HCT116 (cell line): ENCODE measurements at regions not wholly inside any gene's neighbourhood (a gene's known extent, or its start where the extent isn't known, plus 50 kb on each side); places are given as distances from the start of the nearest gene placed in this dataset.

Experiments used
- ATAC-seq: fragments of 200-7000 bp; cut with Tn5 transposase; 2 replicates; pipeline ENCODE4 v1.9.1; 2020; ENCODE audit warnings: mild to moderate bottlenecking, moderate library complexity
- BruUV-seq: library from RNA; stranded (reverse); fragments of 400-500 nt; replicated peaks from 2 replicates; lab custom pipeline; 2021; lab: Mats Ljungman, UMichigan
- CTCF ChIA-PET: fragments of 300-600 bp; sonication (Branson Sonifier 250); formaldehyde crosslinking; loops from one replicate; lab custom pipeline; 2021; ENCODE audit warnings: antibody characterized with exemption; lab: Charles Lee
- POLR2A ChIA-PET: fragments of 300-600, 350-600 bp; sonication (Branson Sonifier 250); formaldehyde crosslinking; loops from one replicate; lab custom pipeline; 2021; ENCODE audit warnings: antibody characterized with exemption; lab: Charles Lee
- RAD21 ChIA-PET, 2 experiments: fragments of 300-600 bp; sonication (Branson Sonifier 250); formaldehyde crosslinking; loops; one replicate each; lab custom pipeline; 2023; ENCODE audit warnings: low total read pairs in 2 of 2; ENCODE audit not compliant: uncharacterized antibody in 2 of 2, unreplicated experiment in 2 of 2, low non-redundant PET in 1 of 2; lab: Charles Lee
- DNase-seq: peaks from one replicate; pipeline ENCODE4 v3.0.0-alpha.2; 2010; ENCODE audit warnings: low read depth, low spot score
- H2AFZ ChIP-seq: fragments of 200-600 bp; shearing (Covaris generic), sonication (generic); 2 replicates; pipeline ENCODE4 v1.6.1; 2017; ENCODE audit warnings: low read depth, mixed run types, mixed read lengths, antibody characterized with exemption, low read length; ENCODE audit not compliant: poor library complexity, severe bottlenecking
- H3K27ac ChIP-seq: 2 replicates; pipeline ENCODE4 v1.5.1; 2012; ENCODE audit warnings: low read depth, low read length
- H3K27me3 ChIP-seq: fragments of 200-600 bp; sonication (generic); 2 replicates; pipeline ENCODE4 v1.6.1; 2016; ENCODE audit warnings: mixed run types, low read length, mixed read lengths; ENCODE audit not compliant: insufficient read depth
- H3K36me3 ChIP-seq, 2 experiments: fragments of 200-500 bp in 1 of 2; fragments of 200-600 bp in 1 of 2; sonication (Bioruptor generic) in 1 of 2; sonication (generic) in 1 of 2; 2 replicates each; pipeline versions ENCODE4 v1.5.1 to v1.6.1; 2014 to 2016; ENCODE audit warnings: low read length in 2 of 2, inconsistent platforms in 1 of 2, mixed read lengths in 1 of 2, mixed run types in 1 of 2; ENCODE audit not compliant: insufficient read depth in 2 of 2, control insufficient read depth in 1 of 2
- H3K4me1 ChIP-seq, 2 experiments: fragments of 200-600 bp in 1 of 2; sonication (generic) in 1 of 2; 2 replicates each; pipeline versions ENCODE4 v1.5.1 to v1.6.1; 2012 to 2017; ENCODE audit warnings: low read length in 2 of 2, inconsistent platforms in 1 of 2, mild to moderate bottlenecking in 1 of 2, mixed read lengths in 1 of 2, mixed run types in 1 of 2, moderate library complexity in 1 of 2; ENCODE audit not compliant: insufficient read depth in 2 of 2, control insufficient read depth in 1 of 2
- H3K4me2 ChIP-seq: fragments of 200-600 bp; sonication (generic); 2 replicates; pipeline ENCODE4 v1.6.1; 2017; ENCODE audit warnings: mixed run types, low read length, mixed read lengths
- H3K4me3 ChIP-seq, 2 experiments: fragments of 200-600 bp in 1 of 2; sonication (generic) in 1 of 2; replicated peaks in 1 of 2; 2 replicates each; pipeline ENCODE4 v1.5.1; 2011 to 2016; ENCODE audit warnings: low read length in 2 of 2, control low read depth in 1 of 2, low read depth in 1 of 2, mild to moderate bottlenecking in 1 of 2, mixed read lengths in 1 of 2, mixed run types in 1 of 2
- H3K79me2 ChIP-seq: fragments of 200-600 bp; sonication (generic); 2 replicates; pipeline ENCODE4 v1.6.1; 2017; ENCODE audit warnings: mild to moderate bottlenecking, mixed run types, low read length, moderate library complexity, mixed read lengths; ENCODE audit not compliant: insufficient read depth
- H3K9ac ChIP-seq: fragments of 200-600 bp; sonication (generic); 2 replicates; pipeline ENCODE4 v1.6.1; 2016; ENCODE audit warnings: low read length, mixed read lengths
- H3K9me2 ChIP-seq: fragments of 200-600 bp; sonication (generic), shearing (Covaris generic); 2 replicates; pipeline ENCODE4 v1.6.1; 2017; ENCODE audit warnings: mixed run types, mild to moderate bottlenecking, moderate library complexity; ENCODE audit not compliant: insufficient read depth
- H3K9me3 ChIP-seq, 2 experiments: fragments of 200-500 bp in 1 of 2; fragments of 200-600 bp in 1 of 2; sonication (Bioruptor generic) in 1 of 2; sonication (generic) in 1 of 2; 2 replicates each; pipeline ENCODE4 v1.6.1; 2014 to 2017; ENCODE audit warnings: low read length in 2 of 2, mixed read lengths in 2 of 2, inconsistent platforms in 1 of 2, low read depth in 1 of 2, mild to moderate bottlenecking in 1 of 2, mixed run types in 1 of 2, moderate library complexity in 1 of 2; ENCODE audit not compliant: control insufficient read depth in 1 of 2, insufficient read depth in 1 of 2
- H4K20me1 ChIP-seq: fragments of 200-600 bp; sonication (generic), shearing (Covaris generic); 2 replicates; pipeline ENCODE4 v1.6.1; 2017; ENCODE audit warnings: mixed run types, mild to moderate bottlenecking, moderate library complexity; ENCODE audit not compliant: insufficient read depth
- CBX3 ChIP-seq: IDR thresholded peaks from 2 replicates; pipeline ENCODE4 v1.6.1; 2012; ENCODE audit warnings: low read depth
- CEBPB ChIP-seq: IDR thresholded peaks from 2 replicates; pipeline ENCODE4 v1.6.1; 2012; ENCODE audit warnings: low read depth
- EGR1 ChIP-seq: IDR thresholded peaks from 2 replicates; pipeline ENCODE4 v1.6.1; 2012; ENCODE audit warnings: low read depth
- ELF1 ChIP-seq: IDR thresholded peaks from 2 replicates; pipeline ENCODE4 v1.6.1; 2012; ENCODE audit warnings: low read depth, borderline replicate concordance
- EZH2 ChIP-seq: fragments of 200-600 bp; sonication (generic); IDR thresholded peaks from 2 replicates; pipeline ENCODE4 v1.6.1; 2017; ENCODE audit warnings: antibody characterized with exemption, mixed run types
- EZH2phosphoT487 ChIP-seq: fragments of 200-600 bp; IDR thresholded peaks from 2 replicates; pipeline ENCODE4 v1.6.1; 2018; ENCODE audit warnings: antibody characterized with exemption, borderline replicate concordance
- FOSL1 ChIP-seq: IDR thresholded peaks from 2 replicates; pipeline ENCODE4 v1.6.1; 2012; ENCODE audit warnings: low read depth
- JUND ChIP-seq: IDR thresholded peaks from 2 replicates; pipeline ENCODE4 v1.6.1; 2012
- POLR2A ChIP-seq: IDR thresholded peaks from 2 replicates; pipeline ENCODE4 v1.7.0; 2011; ENCODE audit warnings: borderline replicate concordance; ENCODE audit not compliant: insufficient read depth, insufficient read length; ENCODE audit errors: extremely low read depth
- POLR2AphosphoS5 ChIP-seq: IDR thresholded peaks from 2 replicates; pipeline ENCODE4 v1.6.1; 2011; ENCODE audit warnings: mild to moderate bottlenecking, low read depth, low read length, moderate library complexity
- RAD21 ChIP-seq: IDR thresholded peaks from 2 replicates; pipeline ENCODE4 v1.6.1; 2012; ENCODE audit warnings: low read depth, mild to moderate bottlenecking
- SIN3A ChIP-seq: IDR thresholded peaks from 2 replicates; pipeline ENCODE4 v1.6.1; 2012; ENCODE audit warnings: low read depth
- SP1 ChIP-seq: IDR thresholded peaks from 2 replicates; pipeline ENCODE4 v1.6.1; 2012; ENCODE audit warnings: low read depth
- SRF ChIP-seq: IDR thresholded peaks from 2 replicates; pipeline ENCODE4 v1.6.1; 2012; ENCODE audit warnings: low read depth
- TCF7L2 ChIP-seq: IDR thresholded peaks from 2 replicates; pipeline ENCODE4 v1.7.0; 2011; ENCODE audit warnings: borderline replicate concordance, inconsistent platforms; ENCODE audit not compliant: insufficient read depth, insufficient read length; ENCODE audit errors: extremely low read depth
- YY1 ChIP-seq: IDR thresholded peaks from 2 replicates; pipeline ENCODE4 v1.6.1; 2011; ENCODE audit warnings: low read length, low read depth, moderate library complexity, mild to moderate bottlenecking; ENCODE audit not compliant: insufficient replicate concordance; ENCODE audit errors: extremely low read depth
- ZNF274 ChIP-seq: fragments of 200-500 bp; sonication (Bioruptor generic); IDR thresholded peaks from 2 replicates; pipeline ENCODE4 v1.6.1; 2014; ENCODE audit warnings: mild to moderate bottlenecking, low read depth, low read length, inconsistent platforms
- intact Hi-C: fragments of 100-400 bp; cut with micrococcal nuclease; formaldehyde crosslinking; loops from 2 replicates; pipeline ENCODE4 v1.10.0; 2022
- TF ChIP-seq, protein P1 (sequence below): IDR thresholded peaks from 2 replicates; pipeline ENCODE4 v1.6.1; 2012
- TF ChIP-seq, protein P2 (sequence below): IDR thresholded peaks from 2 replicates; pipeline ENCODE4 v1.6.1; 2012; ENCODE audit warnings: low read depth
- TF ChIP-seq, protein P3 (sequence below): IDR thresholded peaks from 2 replicates; pipeline ENCODE4 v1.6.1; 2011; ENCODE audit warnings: mild to moderate bottlenecking, low read length, moderate library complexity; ENCODE audit not compliant: insufficient replicate concordance; ENCODE audit errors: extremely low read depth

DNA sequence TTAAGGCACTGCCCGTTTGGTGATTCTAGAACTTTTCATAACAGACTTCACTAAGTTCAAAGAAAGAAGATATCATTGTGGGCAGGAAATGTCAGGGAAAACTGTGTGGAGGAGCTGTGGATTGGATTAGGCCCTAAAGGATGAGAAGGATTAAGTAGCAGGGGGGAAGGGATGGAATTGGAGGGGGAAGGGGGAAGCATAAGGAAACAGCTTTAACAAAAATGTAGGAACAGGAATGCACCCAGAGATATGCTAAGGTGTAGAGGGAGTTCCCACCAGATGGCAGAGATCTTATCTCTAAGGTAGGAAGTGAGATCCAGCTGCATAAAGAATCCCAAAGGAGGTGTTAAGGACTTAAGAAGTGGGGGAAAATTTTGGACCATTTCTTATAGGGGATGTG lies 114.5 kb downstream of the LARP7 start:
- ATAC-seq = no peak
- intact Hi-C loops = no loop called here
- ChIA-PET CTCF (interaction anchor here (1.5 to 2.9 kb wide), 2 partner anchors 11 to 14 kb away, joined by 5 to 15 read pairs; no protein-coding TSS in a partner anchor), POLR2A (no interaction called here), RAD21 (no interaction called here)
- Histone ChIP-seq H3K79me2 (no peaks in the 10 kb centered on the region), H3K36me3 (no peaks in the 10 kb centered on the region), H3K9me3 (no peaks in the 10 kb centered on the region), H3K9ac (no peak overlapping the region), H3K9me2 (no peaks in the 10 kb centered on the region), H3K4me2 (no peak overlapping the region), H3K27ac (no peak overlapping the region), H3K4me3 (no peak overlapping the region), H2AFZ (no peak overlapping the region), H3K4me1 (peaks cover 10 to 34% of the 10 kb centered on the region in 2 experiments), H4K20me1 (no peaks in the 10 kb centered on the region), H3K27me3 (no peaks in the 10 kb centered on the region)
- no TSS peak for BruUV-seq
- DNase-seq = no peak
- TF ChIP-seq YY1 (no peak), EZH2phosphoT487 (no peak), CBX3 (no peak), SRF (no peak), EZH2 (no peak), ELF1 (no peak), SIN3A (no peak), RAD21 (no peak), ZNF274 (no peak), JUND (no peak), POLR2AphosphoS5 (no peak), TCF7L2 (no peak), EGR1 (no peak), SP1 (no peak), CEBPB (no peak), POLR2A (no peak), FOSL1 (no peak)
- TF ChIP-seq, protein P1, sequence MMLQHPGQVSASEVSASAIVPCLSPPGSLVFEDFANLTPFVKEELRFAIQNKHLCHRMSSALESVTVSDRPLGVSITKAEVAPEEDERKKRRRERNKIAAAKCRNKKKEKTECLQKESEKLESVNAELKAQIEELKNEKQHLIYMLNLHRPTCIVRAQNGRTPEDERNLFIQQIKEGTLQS = no peak
- TF ChIP-seq, protein P2, sequence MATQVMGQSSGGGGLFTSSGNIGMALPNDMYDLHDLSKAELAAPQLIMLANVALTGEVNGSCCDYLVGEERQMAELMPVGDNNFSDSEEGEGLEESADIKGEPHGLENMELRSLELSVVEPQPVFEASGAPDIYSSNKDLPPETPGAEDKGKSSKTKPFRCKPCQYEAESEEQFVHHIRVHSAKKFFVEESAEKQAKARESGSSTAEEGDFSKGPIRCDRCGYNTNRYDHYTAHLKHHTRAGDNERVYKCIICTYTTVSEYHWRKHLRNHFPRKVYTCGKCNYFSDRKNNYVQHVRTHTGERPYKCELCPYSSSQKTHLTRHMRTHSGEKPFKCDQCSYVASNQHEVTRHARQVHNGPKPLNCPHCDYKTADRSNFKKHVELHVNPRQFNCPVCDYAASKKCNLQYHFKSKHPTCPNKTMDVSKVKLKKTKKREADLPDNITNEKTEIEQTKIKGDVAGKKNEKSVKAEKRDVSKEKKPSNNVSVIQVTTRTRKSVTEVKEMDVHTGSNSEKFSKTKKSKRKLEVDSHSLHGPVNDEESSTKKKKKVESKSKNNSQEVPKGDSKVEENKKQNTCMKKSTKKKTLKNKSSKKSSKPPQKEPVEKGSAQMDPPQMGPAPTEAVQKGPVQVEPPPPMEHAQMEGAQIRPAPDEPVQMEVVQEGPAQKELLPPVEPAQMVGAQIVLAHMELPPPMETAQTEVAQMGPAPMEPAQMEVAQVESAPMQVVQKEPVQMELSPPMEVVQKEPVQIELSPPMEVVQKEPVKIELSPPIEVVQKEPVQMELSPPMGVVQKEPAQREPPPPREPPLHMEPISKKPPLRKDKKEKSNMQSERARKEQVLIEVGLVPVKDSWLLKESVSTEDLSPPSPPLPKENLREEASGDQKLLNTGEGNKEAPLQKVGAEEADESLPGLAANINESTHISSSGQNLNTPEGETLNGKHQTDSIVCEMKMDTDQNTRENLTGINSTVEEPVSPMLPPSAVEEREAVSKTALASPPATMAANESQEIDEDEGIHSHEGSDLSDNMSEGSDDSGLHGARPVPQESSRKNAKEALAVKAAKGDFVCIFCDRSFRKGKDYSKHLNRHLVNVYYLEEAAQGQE = no peak
- TF ChIP-seq, protein P3, sequence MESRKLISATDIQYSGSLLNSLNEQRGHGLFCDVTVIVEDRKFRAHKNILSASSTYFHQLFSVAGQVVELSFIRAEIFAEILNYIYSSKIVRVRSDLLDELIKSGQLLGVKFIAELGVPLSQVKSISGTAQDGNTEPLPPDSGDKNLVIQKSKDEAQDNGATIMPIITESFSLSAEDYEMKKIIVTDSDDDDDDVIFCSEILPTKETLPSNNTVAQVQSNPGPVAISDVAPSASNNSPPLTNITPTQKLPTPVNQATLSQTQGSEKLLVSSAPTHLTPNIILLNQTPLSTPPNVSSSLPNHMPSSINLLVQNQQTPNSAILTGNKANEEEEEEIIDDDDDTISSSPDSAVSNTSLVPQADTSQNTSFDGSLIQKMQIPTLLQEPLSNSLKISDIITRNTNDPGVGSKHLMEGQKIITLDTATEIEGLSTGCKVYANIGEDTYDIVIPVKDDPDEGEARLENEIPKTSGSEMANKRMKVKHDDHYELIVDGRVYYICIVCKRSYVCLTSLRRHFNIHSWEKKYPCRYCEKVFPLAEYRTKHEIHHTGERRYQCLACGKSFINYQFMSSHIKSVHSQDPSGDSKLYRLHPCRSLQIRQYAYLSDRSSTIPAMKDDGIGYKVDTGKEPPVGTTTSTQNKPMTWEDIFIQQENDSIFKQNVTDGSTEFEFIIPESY = no peak
